ENCODE measurements at regions not wholly inside any gene's neighbourhood (a gene's known extent, or its start where the extent isn't known, plus 50 kb on each side); places are given as distances from the start of the nearest gene placed in this dataset.

GRCh38 chr6:15879371-15880261, 216.8 kb upstream of the DTNBP1 start:
- H3K4me3 Mint-ChIP-seq = peak overlapping the region; percentile 30
- no peaks in the 10 kb centered on the region for H3K9me3 Mint-ChIP-seq
- no peak overlapping the region for H3K27ac Mint-ChIP-seq
- H3K4me1 Mint-ChIP-seq = peaks cover 24% of the 10 kb centered on the region
- no peaks in the 10 kb centered on the region for H3K36me3 Mint-ChIP-seq
- peaks cover 1% of the 10 kb centered on the region for H3K27me3 Mint-ChIP-seq

DNA sequence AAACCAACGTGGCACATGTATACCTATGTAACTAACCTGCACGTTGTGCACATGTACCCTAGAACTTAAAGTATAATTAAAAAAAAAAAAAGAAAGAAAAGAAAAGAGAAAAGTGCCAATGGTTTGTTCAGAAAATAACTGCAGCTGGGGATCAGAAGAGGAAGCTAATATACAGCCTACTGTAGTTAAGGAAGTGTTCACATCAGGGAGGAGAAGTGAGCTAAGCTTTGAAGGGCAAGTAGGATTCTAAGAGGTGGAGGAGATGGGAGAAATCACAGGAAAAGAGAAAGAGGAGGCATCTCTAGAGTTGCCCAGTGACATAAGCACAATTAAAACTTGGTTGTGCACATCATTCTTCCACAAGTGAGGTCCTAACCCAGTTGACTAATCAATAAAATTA, 214.4 kb upstream of the DTNBP1 start:
- Mint-ChIP-seq H3K9me3 (no peaks in the 10 kb centered on the region), H3K4me3 (no peak overlapping the region), H3K36me3 (no peaks in the 10 kb centered on the region), H3K4me1 (peaks cover 24% of the 10 kb centered on the region), H3K27me3 (peaks cover 1% of the 10 kb centered on the region), H3K27ac (no peak overlapping the region)

GRCh38 chr6:15876406-15876805, 213.6 kb upstream of the DTNBP1 start:
- H3K9me3 Mint-ChIP-seq = no peaks in the 10 kb centered on the region
- H3K27me3 Mint-ChIP-seq = peaks cover 1% of the 10 kb centered on the region
- no peak overlapping the region for H3K4me3 Mint-ChIP-seq
- H3K4me1 Mint-ChIP-seq = peaks cover 24% of the 10 kb centered on the region
- no peak overlapping the region for H3K27ac Mint-ChIP-seq
- H3K36me3 Mint-ChIP-seq = no peaks in the 10 kb centered on the region

DNA sequence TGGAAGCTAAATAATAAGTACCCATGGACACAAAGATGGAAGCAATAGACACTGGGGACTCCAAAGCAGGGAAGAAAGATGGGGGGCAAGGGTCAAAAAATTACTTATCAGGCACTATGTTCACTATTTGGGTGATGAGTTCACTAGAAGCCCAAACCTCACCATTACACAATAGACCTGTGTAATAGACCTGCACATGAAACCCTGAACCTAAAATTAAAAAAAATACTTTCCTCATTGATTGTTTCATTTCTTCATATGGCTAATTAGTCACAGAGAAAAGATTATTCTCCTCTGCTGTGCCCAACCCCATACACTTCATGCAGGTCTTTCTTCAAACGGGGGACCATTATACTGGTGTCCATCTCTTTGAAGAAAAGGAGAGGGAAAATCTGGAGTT, 213.0 kb upstream of the DTNBP1 start:
- no peaks in the 10 kb centered on the region for H3K36me3 Mint-ChIP-seq
- H3K4me3 Mint-ChIP-seq = no peak overlapping the region
- peaks cover 21% of the 10 kb centered on the region for H3K4me1 Mint-ChIP-seq
- H3K9me3 Mint-ChIP-seq = no peaks in the 10 kb centered on the region
- H3K27me3 Mint-ChIP-seq = peaks cover 1% of the 10 kb centered on the region
- H3K27ac Mint-ChIP-seq = no peak overlapping the region

- no peak overlapping the region for H3K4me3 Mint-ChIP-seq
- no peaks in the 10 kb centered on the region for H3K36me3 Mint-ChIP-seq
- H3K9me3 Mint-ChIP-seq = no peaks in the 10 kb centered on the region
- H3K27ac Mint-ChIP-seq = no peak overlapping the region
- H3K27me3 Mint-ChIP-seq = peaks cover 1% of the 10 kb centered on the region
- H3K4me1 Mint-ChIP-seq = peaks cover 11% of the 10 kb centered on the region
These were observed 212.0 kb upstream of the DTNBP1 start for GRCh38 chr6:15874821-15875220.

- Mint-ChIP-seq H3K4me1 (peaks cover 6% of the 10 kb centered on the region), H3K27ac (no peak overlapping the region), H3K27me3 (peaks cover 1% of the 10 kb centered on the region), H3K9me3 (no peaks in the 10 kb centered on the region), H3K4me3 (no peak overlapping the region), H3K36me3 (no peaks in the 10 kb centered on the region)
These were observed 211.5 kb upstream of the DTNBP1 start for GRCh38 chr6:15874326-15874725.

DNA sequence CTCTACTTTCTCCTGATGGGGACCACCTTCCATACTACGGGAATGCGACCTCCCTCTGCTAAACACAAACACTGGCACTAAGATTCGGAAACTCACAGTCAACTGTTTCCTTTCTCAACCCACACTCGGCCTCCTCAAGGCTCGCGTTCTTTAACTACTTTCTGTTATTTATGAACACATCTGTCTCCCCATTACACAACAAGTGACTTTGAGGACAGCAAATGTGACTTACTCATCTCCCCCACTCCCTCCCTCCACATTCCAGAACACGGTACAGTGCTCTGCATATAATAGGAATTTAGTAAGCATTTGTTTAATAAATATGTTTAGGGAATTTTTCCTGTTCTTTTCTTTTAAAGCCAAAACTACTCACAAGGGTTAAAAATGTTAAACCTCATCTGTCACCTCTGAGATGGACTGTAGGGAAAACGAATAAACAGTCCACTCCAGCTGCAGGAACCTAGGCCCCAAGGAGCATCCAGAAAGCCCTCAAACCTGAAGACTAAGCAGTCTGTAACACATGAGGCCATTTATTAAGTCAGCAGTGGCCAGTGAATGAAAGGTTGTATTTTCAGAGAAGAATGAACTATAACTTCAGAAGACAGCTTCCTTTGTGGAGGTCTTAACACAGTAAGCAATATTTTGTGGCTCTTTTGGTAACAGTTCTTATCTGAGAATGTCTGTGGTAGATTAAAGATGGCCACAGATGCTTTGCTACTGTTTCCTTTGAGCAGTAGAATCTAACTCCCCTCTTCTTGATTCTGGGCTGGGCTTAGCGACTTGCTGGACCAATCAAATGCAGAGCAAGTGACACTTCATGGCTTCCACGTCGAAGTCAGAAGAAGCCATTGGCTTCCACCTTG, 209.6 kb upstream of the DTNBP1 start:
- Mint-ChIP-seq H3K4me1 (no peaks in the 10 kb centered on the region), H3K4me3 (no peak overlapping the region), H3K9me3 (no peaks in the 10 kb centered on the region), H3K36me3 (no peaks in the 10 kb centered on the region), H3K27ac (no peak overlapping the region), H3K27me3 (peaks cover 1% of the 10 kb centered on the region)

DNA sequence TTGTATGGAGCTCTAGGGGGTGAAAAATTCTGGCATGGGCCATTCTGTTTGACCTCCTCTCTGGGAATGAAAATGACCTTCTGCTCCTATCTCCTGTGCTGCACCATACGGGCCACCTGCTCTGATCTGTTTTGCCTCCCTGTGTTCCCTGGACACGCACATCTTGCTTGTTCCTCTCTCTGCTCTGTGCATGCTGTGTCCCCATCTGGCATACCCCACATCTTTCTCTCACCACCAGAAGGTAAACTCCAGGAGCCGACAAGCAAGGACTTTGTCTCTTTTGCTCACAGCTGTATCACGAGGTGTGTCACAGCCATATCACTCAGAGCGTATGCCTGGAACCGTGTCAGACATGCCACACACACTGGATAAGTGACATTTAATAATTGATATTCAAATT, 208.4 kb upstream of the DTNBP1 start:
- Mint-ChIP-seq H3K36me3 (no peaks in the 10 kb centered on the region), H3K4me3 (no peak overlapping the region), H3K4me1 (no peaks in the 10 kb centered on the region), H3K27ac (no peak overlapping the region), H3K27me3 (peaks cover 1% of the 10 kb centered on the region), H3K9me3 (no peaks in the 10 kb centered on the region)

GRCh38 chr6:15870333-15871043, 207.7 kb upstream of the DTNBP1 start:
- no peaks in the 10 kb centered on the region for H3K9me3 Mint-ChIP-seq
- no peak overlapping the region for H3K27ac Mint-ChIP-seq
- H3K4me3 Mint-ChIP-seq = no peak overlapping the region
- H3K27me3 Mint-ChIP-seq = peaks cover 1% of the 10 kb centered on the region
- no peaks in the 10 kb centered on the region for H3K4me1 Mint-ChIP-seq
- no peaks in the 10 kb centered on the region for H3K36me3 Mint-ChIP-seq

GRCh38 chr6:15864708-15865062, 201.9 kb upstream of the DTNBP1 start:
- Mint-ChIP-seq H3K9me3 (no peaks in the 10 kb centered on the region), H3K27me3 (peaks cover 2% of the 10 kb centered on the region), H3K36me3 (no peaks in the 10 kb centered on the region), H3K27ac (no peak overlapping the region), H3K4me3 (no peak overlapping the region), H3K4me1 (no peaks in the 10 kb centered on the region)

DNA sequence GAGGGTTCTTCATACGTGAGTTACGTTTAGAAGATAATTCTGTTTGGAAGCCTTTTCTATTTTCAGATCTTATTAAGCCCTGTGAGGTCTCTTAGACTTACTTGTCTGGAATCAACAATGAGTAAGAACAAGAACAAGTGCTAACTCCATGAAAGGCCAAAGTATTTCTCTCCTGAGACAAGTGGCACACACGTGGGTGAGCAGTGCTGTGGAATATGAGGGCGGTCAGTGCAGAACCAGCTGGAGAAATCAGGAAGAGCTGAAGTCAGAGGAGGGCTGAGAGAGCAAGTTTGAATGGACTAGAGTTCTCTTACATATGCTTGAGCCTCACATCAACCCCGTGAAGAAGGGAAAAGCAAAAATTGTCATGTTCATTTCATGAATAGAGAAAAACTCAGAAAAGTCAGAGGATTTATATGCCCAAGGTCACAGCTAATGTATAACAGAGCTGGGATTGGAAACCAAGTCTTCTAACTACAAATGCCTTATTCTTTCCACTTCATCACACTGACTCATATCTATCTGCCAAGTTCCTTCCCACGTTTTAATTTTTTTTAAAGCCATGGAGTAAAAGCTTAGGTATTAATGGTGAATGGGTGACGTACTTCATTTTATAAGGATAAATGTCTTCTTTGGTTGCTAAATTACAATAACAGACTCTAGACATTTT, 201.3 kb upstream of the DTNBP1 start:
- no peaks in the 10 kb centered on the region for H3K9me3 Mint-ChIP-seq
- H3K36me3 Mint-ChIP-seq = no peaks in the 10 kb centered on the region
- H3K4me3 Mint-ChIP-seq = no peak overlapping the region
- H3K27me3 Mint-ChIP-seq = peaks cover 2% of the 10 kb centered on the region
- no peaks in the 10 kb centered on the region for H3K4me1 Mint-ChIP-seq
- H3K27ac Mint-ChIP-seq = no peak overlapping the region

- Mint-ChIP-seq H3K4me3 (no peak overlapping the region), H3K4me1 (no peaks in the 10 kb centered on the region), H3K27me3 (peaks cover 2% of the 10 kb centered on the region), H3K27ac (no peak overlapping the region), H3K9me3 (no peaks in the 10 kb centered on the region), H3K36me3 (no peaks in the 10 kb centered on the region)
These were observed 200.0 kb upstream of the DTNBP1 start for GRCh38 chr6:15862810-15863209.

DNA sequence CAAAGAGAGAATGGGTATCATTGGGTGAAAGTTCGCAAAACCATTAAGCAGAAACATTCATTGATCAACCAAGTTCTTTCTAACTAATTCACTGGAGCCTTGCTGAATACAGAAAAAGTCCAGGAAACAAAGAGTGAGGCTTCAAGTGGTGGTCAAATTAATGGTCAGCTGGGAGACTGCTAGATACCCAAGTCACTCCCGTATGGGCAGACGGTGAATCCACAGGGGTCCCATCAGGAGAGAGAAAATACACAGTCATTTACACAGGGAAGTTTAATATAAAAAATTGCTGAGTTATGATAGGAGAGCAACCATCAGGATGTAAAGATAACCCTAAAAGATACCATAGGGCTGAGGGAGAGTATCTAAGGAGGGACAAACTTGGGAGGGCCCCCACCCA, 198.7 kb upstream of the DTNBP1 start:
- Mint-ChIP-seq H3K4me3 (no peak overlapping the region), H3K9me3 (no peaks in the 10 kb centered on the region), H3K27ac (no peak overlapping the region), H3K36me3 (no peaks in the 10 kb centered on the region), H3K4me1 (no peaks in the 10 kb centered on the region), H3K27me3 (peaks cover 2% of the 10 kb centered on the region)

- H3K9me3 Mint-ChIP-seq = no peaks in the 10 kb centered on the region
These were observed 192.2 kb upstream of the DTNBP1 start for GRCh38 chr6:15854826-15855710.

More at GRCh38 chr6:15854826-15855710, 192.2 kb upstream of the DTNBP1 start:
- Mint-ChIP-seq H3K36me3 (no peaks in the 10 kb centered on the region), H3K4me3 (no peak overlapping the region), H3K27ac (no peak overlapping the region), H3K27me3 (no peaks in the 10 kb centered on the region), H3K4me1 (no peaks in the 10 kb centered on the region)

All from activated naive CD4-positive, alpha-beta T cell treated with anti-CD3 and anti-CD28 coated beads, Interleukin-2, amount 50 U/mL, for 24 hours (primary cell).